A549 (cell line): ENCODE measurements at regions not wholly inside any gene's neighbourhood (a gene's known extent, or its start where the extent isn't known, plus 50 kb on each side); places are given as distances from the start of the nearest gene placed in this dataset.

Experiments used
- ATAC-seq, 2 experiments: fragments of 200-7000 bp in 1 of 2; fragments of >200 bp in 1 of 2; cut with Nextera tagmentation in 1 of 2; cut with Tn5 transposase in 1 of 2; 3 replicates each; pipeline versions ENCODE4 v1.8.0 to v1.9.1; 2018 to 2020; ENCODE audit warnings: mild to moderate bottlenecking in 1 of 2, moderate library complexity in 1 of 2
- CTCF ChIA-PET: fragments of 300-600 bp; sonication (Branson Sonifier 250); formaldehyde crosslinking; extraction: SDS; loops from one replicate; lab custom pipeline; 2021; ENCODE audit warnings: antibody characterized with exemption, inconsistent platforms; lab: Yijun Ruan, JAX
- POLR2A ChIA-PET: fragments of 350-600 bp; formaldehyde crosslinking; extraction: SDS; loops from one replicate; lab custom pipeline; 2021; ENCODE audit warnings: antibody characterized with exemption, inconsistent platforms; lab: Yijun Ruan, JAX
- DNase-seq, 2 experiments: peaks; one replicate each; pipeline versions ENCODE4 v3.0.0 to v3.0.0-alpha.2; 2011 to 2016; ENCODE audit warnings: low read depth in 1 of 2, low spot score in 1 of 2
- FAIRE-seq: peaks from 2 replicates; lab custom pipeline; 2011; peaks lifted over from hg19 to GRCh38; lab: Jason Lieb, UNC
- H3K27ac ChIP-seq, 2 experiments: fragments of >200 bp; sonication (Bioruptor Twin); formaldehyde crosslinking; 3 replicates each; pipeline ENCODE4 v1.5.1; 2016 to 2017
- H3K4me1 ChIP-seq: fragments of >200 bp; sonication (Bioruptor Twin); formaldehyde crosslinking; 3 replicates; pipeline ENCODE4 v1.6.1; 2016
- H3K4me2 ChIP-seq: fragments of >200 bp; sonication (Bioruptor Twin); formaldehyde crosslinking; 3 replicates; pipeline ENCODE4 v1.6.1; 2016
- H3K4me3 ChIP-seq: fragments of >200 bp; sonication (Bioruptor Twin); formaldehyde crosslinking; 3 replicates; pipeline ENCODE4 v1.5.1; 2016
- H3K9me3 ChIP-seq: fragments of >200 bp; sonication (Bioruptor Twin); formaldehyde crosslinking; 3 replicates; pipeline ENCODE4 v1.6.1; 2016
- CBX2 ChIP-seq: fragments of 200-600 bp; sonication (generic); IDR thresholded peaks from 2 replicates; pipeline ENCODE4 v1.6.1; 2016; ENCODE audit warnings: low read depth, mild to moderate bottlenecking, borderline replicate concordance
- CEBPB ChIP-seq, 2 experiments: fragments of >200 bp in 1 of 2; sonication (Bioruptor Twin) in 1 of 2; formaldehyde crosslinking in 1 of 2; IDR thresholded peaks; 2 replicates each; pipeline ENCODE4 v1.6.1; 2012 to 2016
- ESRRA ChIP-seq: fragments of 150-350 bp; IDR thresholded peaks from 2 replicates; pipeline ENCODE4 v1.6.1; 2014; ENCODE audit warnings: mild to moderate bottlenecking, low read length, borderline replicate concordance
- FOSB ChIP-seq: fragments of 250-450 bp; sonication (Bioruptor Pico); IDR thresholded peaks from 2 replicates; pipeline ENCODE4 v1.5.0; 2020; ENCODE audit warnings: mild to moderate bottlenecking, moderate library complexity
- HEYL ChIP-seq: fragments of 250-450 bp; sonication (Bioruptor Pico); IDR thresholded peaks from 2 replicates; pipeline ENCODE4 v1.8.0; 2021; ENCODE audit warnings: mild to moderate bottlenecking, moderate library complexity
- HOXA7 ChIP-seq: fragments of 250-450 bp; sonication (Bioruptor Pico); IDR thresholded peaks from 2 replicates; pipeline ENCODE4 v1.5.0; 2020; ENCODE audit warnings: mild to moderate bottlenecking, moderate library complexity
- JUN ChIP-seq, 2 experiments: fragments of >200 bp; sonication (Bioruptor Twin); formaldehyde crosslinking; IDR thresholded peaks; 2 replicates in 1 of 2; 3 replicates in 1 of 2; pipeline ENCODE4 v1.6.1; 2016 to 2017
- KDM1A ChIP-seq: fragments of 200-600 bp; sonication (generic); IDR thresholded peaks from 2 replicates; pipeline ENCODE4 v1.6.1; 2016; ENCODE audit warnings: low read depth, mild to moderate bottlenecking
- KDM5A ChIP-seq: fragments of 200-600 bp; sonication (generic); IDR thresholded peaks from 2 replicates; pipeline ENCODE4 v1.6.1; 2016; ENCODE audit warnings: antibody characterized with exemption, mild to moderate bottlenecking
- MAFK ChIP-seq: fragments of 450-650 bp; IDR thresholded peaks from 2 replicates; pipeline ENCODE4 v1.6.1; 2014; ENCODE audit not compliant: partially characterized antibody
- MAZ ChIP-seq: fragments of 150-350 bp; IDR thresholded peaks from 2 replicates; pipeline ENCODE4 v1.6.1; 2014; ENCODE audit warnings: antibody characterized with exemption, low read depth, low read length, borderline replicate concordance
- PHF8 ChIP-seq: fragments of 200-600 bp; sonication (generic); IDR thresholded peaks from 2 replicates; pipeline ENCODE4 v1.6.1; 2016; ENCODE audit warnings: low read depth, mild to moderate bottlenecking, antibody characterized with exemption, moderate library complexity, borderline replicate concordance
- RARB ChIP-seq: fragments of 250-450 bp; sonication (Bioruptor Pico); IDR thresholded peaks from 2 replicates; pipeline ENCODE4 v1.8.0; 2021; ENCODE audit warnings: mild to moderate bottlenecking, moderate library complexity
- RNF2 ChIP-seq: fragments of 200-600 bp; sonication (generic); IDR thresholded peaks from 2 replicates; pipeline ENCODE4 v1.6.1; 2016; ENCODE audit warnings: low read depth, mild to moderate bottlenecking, antibody characterized with exemption, moderate library complexity, borderline replicate concordance
- SREBF2 ChIP-seq: fragments of 450-650 bp; IDR thresholded peaks from 2 replicates; pipeline ENCODE4 v1.6.1; 2014; ENCODE audit warnings: mild to moderate bottlenecking, moderate library complexity
- TFCP2L1 ChIP-seq: fragments of 250-450 bp; sonication (Bioruptor Pico); IDR thresholded peaks from 2 replicates; pipeline ENCODE4 v1.5.0; 2021; ENCODE audit warnings: mild to moderate bottlenecking
- TP53 ChIP-seq: fragments of 250-450 bp; sonication (Bioruptor Pico); IDR thresholded peaks from 2 replicates; pipeline ENCODE4 v1.5.0; 2021; ENCODE audit warnings: mild to moderate bottlenecking, moderate library complexity
- ZFP36 ChIP-seq: fragments of 450-650 bp; IDR thresholded peaks from 2 replicates; pipeline ENCODE4 v1.6.1; 2014; ENCODE audit warnings: borderline replicate concordance; ENCODE audit not compliant: partially characterized antibody
- ZNF302 ChIP-seq: fragments of 250-450 bp; sonication (Bioruptor Pico); IDR thresholded peaks from 2 replicates; pipeline ENCODE4 v1.9.0; 2021; ENCODE audit warnings: inconsistent platforms, mild to moderate bottlenecking, moderate library complexity
- WGBS: methylation state at CpG from one replicate; pipeline ENCODE4 v1.1.6; 2017; ENCODE audit errors: missing lambda C conversion rate; 5-methylcytosine and 5-hydroxymethylcytosine counted together
- TF ChIP-seq, protein P1 (sequence below): fragments of 200-600 bp; sonication (generic); IDR thresholded peaks from 2 replicates; pipeline ENCODE4 v1.6.1; 2016; ENCODE audit warnings: antibody characterized with exemption, mild to moderate bottlenecking, moderate library complexity
- TF ChIP-seq, protein P2 (sequence below): IDR thresholded peaks from 2 replicates; pipeline ENCODE4 v1.6.1; 2012
- TF ChIP-seq, protein P3 (sequence below): fragments of 150-350 bp; IDR thresholded peaks from 2 replicates; pipeline ENCODE4 v1.6.1; 2014; ENCODE audit warnings: low read depth, mild to moderate bottlenecking, low read length
- TF ChIP-seq, protein P4 (sequence below): fragments of >200 bp; sonication (Bioruptor Twin); formaldehyde crosslinking; IDR thresholded peaks from 2 replicates; pipeline ENCODE4 v1.6.1; 2016
- TF ChIP-seq, protein P5 (sequence below): IDR thresholded peaks from 2 replicates; pipeline ENCODE4 v1.6.1; 2012

DNA sequence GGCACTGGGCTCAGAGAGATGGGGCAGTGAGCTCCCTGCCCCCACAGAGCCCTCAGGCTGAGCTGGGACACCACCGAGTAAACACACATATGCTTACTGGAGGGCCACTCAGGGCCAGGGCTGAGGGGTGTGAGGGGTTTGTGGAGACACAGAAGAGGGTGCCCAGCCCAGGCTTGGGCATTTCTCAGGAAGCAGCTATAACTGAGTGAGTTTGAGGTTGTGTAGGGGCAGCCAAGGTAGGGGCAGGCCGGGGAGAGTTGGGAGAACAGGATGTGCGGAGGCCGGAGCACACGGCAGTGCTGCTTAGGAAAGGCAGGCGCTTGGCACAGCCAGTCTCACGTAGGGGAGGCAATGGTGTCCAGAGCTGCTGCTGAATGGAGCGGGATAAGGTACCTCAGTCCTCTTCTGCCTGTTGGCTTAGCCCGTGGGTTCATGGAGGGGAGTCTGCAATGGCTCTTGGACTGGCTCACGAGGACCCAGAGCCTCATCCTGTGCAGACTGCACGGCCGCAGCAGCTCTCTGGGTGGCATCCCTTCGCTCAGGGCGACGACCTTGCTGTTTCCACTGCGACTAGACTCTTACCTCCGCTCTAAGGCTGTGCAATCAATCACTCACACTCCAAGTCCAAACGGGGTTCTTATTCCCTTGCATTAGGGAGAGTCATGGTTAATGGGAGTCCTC, 466.1 kb upstream of the HS6ST1 start:
- ATAC-seq (no peak; a peak in 2 of 6 replicates), DNase-seq (no peak), FAIRE-seq (no peak)
- Histone ChIP-seq H3K9me3 (no peaks in the 10 kb centered on the region), H3K4me3 (no peak overlapping the region), H3K4me2 (no peak overlapping the region), H3K27ac (no peak overlapping the region), H3K4me1 (no peaks in the 10 kb centered on the region)
- TF ChIP-seq MAFK (no peak), ZFP36 (no peak), TP53 (CRISPR knock-in tag) (no peak), FOSB (CRISPR knock-in tag) (no peak), CEBPB (IDR thresholded peaks at IDR 0.05) (no peak), MAZ (no peak), TFCP2L1 (CRISPR knock-in tag) (no peak), SREBF2 (no peak), KDM5A (no peak), JUN (IDR thresholded peaks at IDR 0.05) (no peak), HEYL (CRISPR knock-in tag) (no peak), HOXA7 (CRISPR knock-in tag) (no peak), CBX2 (no peak), KDM1A (no peak), RNF2 (no peak), RARB (CRISPR knock-in tag) (no peak)
- TF ChIP-seq, protein P1, sequence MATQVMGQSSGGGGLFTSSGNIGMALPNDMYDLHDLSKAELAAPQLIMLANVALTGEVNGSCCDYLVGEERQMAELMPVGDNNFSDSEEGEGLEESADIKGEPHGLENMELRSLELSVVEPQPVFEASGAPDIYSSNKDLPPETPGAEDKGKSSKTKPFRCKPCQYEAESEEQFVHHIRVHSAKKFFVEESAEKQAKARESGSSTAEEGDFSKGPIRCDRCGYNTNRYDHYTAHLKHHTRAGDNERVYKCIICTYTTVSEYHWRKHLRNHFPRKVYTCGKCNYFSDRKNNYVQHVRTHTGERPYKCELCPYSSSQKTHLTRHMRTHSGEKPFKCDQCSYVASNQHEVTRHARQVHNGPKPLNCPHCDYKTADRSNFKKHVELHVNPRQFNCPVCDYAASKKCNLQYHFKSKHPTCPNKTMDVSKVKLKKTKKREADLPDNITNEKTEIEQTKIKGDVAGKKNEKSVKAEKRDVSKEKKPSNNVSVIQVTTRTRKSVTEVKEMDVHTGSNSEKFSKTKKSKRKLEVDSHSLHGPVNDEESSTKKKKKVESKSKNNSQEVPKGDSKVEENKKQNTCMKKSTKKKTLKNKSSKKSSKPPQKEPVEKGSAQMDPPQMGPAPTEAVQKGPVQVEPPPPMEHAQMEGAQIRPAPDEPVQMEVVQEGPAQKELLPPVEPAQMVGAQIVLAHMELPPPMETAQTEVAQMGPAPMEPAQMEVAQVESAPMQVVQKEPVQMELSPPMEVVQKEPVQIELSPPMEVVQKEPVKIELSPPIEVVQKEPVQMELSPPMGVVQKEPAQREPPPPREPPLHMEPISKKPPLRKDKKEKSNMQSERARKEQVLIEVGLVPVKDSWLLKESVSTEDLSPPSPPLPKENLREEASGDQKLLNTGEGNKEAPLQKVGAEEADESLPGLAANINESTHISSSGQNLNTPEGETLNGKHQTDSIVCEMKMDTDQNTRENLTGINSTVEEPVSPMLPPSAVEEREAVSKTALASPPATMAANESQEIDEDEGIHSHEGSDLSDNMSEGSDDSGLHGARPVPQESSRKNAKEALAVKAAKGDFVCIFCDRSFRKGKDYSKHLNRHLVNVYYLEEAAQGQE, result no peak
- TF ChIP-seq, protein P2, sequence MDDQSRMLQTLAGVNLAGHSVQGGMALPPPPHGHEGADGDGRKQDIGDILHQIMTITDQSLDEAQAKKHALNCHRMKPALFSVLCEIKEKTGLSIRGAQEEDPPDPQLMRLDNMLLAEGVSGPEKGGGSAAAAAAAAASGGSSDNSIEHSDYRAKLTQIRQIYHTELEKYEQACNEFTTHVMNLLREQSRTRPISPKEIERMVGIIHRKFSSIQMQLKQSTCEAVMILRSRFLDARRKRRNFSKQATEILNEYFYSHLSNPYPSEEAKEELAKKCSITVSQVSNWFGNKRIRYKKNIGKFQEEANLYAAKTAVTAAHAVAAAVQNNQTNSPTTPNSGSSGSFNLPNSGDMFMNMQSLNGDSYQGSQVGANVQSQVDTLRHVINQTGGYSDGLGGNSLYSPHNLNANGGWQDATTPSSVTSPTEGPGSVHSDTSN, result no peak
- TF ChIP-seq, protein P3, sequence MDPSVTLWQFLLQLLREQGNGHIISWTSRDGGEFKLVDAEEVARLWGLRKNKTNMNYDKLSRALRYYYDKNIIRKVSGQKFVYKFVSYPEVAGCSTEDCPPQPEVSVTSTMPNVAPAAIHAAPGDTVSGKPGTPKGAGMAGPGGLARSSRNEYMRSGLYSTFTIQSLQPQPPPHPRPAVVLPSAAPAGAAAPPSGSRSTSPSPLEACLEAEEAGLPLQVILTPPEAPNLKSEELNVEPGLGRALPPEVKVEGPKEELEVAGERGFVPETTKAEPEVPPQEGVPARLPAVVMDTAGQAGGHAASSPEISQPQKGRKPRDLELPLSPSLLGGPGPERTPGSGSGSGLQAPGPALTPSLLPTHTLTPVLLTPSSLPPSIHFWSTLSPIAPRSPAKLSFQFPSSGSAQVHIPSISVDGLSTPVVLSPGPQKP, result no peak
- TF ChIP-seq, protein P4, sequence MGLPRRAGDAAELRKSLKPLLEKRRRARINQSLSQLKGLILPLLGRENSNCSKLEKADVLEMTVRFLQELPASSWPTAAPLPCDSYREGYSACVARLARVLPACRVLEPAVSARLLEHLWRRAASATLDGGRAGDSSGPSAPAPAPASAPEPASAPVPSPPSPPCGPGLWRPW, result no peak
- ChIA-PET CTCF (interaction anchor here (0.5 kb wide), 1 partner anchor 1754 kb away, joined by 3 read pairs; no protein-coding TSS in a partner anchor), POLR2A (no interaction called here)
- 31% methylated on average over 18 of the region's 18 CpGs for WGBS

DNA sequence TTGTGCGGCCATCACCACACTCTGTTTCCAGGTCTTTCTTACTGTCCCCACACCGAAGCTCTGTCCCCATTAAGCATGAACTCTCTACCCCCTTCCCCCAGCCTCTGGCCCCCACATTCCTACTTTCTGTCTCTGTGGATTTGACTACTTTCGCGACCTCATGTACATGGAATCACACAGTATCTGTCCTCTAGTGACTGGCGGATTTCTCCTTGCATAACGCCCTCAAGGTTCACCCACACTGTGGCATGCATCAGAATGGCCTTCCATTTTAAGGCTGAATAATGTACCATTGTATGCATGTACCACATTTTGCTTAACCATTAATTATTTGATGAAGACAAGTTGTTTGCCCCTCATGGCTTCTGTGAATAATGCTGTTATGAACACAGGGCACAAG, 467.6 kb upstream of the HS6ST1 start:
- WGBS, result 40% methylated on average over 6 of the region's 6 CpGs
- TF ChIP-seq, protein P2, result no peak
- TF ChIP-seq ZNF302 (CRISPR knock-in tag), result no peak
- TF ChIP-seq PHF8, result no peak
- no peak for TF ChIP-seq MAZ
- TF ChIP-seq ESRRA, result no peak
- TF ChIP-seq, protein P5, sequence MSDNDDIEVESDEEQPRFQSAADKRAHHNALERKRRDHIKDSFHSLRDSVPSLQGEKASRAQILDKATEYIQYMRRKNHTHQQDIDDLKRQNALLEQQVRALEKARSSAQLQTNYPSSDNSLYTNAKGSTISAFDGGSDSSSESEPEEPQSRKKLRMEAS, result no peak
- no peaks in the 10 kb centered on the region for H3K4me1 ChIP-seq
- ATAC-seq (no peak), DNase-seq (no peak), FAIRE-seq (no peak)
- H3K4me2 ChIP-seq, result no peak overlapping the region
- H3K9me3 ChIP-seq, result no peaks in the 10 kb centered on the region
- H3K4me3 ChIP-seq, result no peak overlapping the region
- ChIA-PET POLR2A (no interaction called here), CTCF (no interaction called here)
- no peak overlapping the region for H3K27ac ChIP-seq
